GM13976 (cell line): ENCODE measurements at regions not wholly inside any gene's neighbourhood (a gene's known extent, or its start where the extent isn't known, plus 50 kb on each side); places are given as distances from the start of the nearest gene placed in this dataset.

ENCODE experiments used
- DNase-seq: peaks from one replicate; pipeline ENCODE4 v3.0.0; 2012; ENCODE audit warnings: low spot score
- in situ Hi-C: fragments of 300-500 bp; cut with MboI; formaldehyde crosslinking; loops from one replicate; pipeline ENCODE4 v1.12.0; 2022; ENCODE audit warnings: low sequenced_read_pairs, mixed read lengths, inconsistent platforms; ENCODE audit not compliant: unreplicated experiment
- TF ChIP-seq, protein P1 (sequence below): IDR thresholded peaks from 2 replicates; pipeline ENCODE4 v1.5.1; 2012; ENCODE audit warnings: borderline replicate concordance, mild to moderate bottlenecking; ENCODE audit not compliant: insufficient read depth; ENCODE audit errors: extremely low read depth, missing control alignments, control extremely low read depth

- in situ Hi-C loops, result no loop called here
- DNase-seq, result no peak
- TF ChIP-seq, protein P1, sequence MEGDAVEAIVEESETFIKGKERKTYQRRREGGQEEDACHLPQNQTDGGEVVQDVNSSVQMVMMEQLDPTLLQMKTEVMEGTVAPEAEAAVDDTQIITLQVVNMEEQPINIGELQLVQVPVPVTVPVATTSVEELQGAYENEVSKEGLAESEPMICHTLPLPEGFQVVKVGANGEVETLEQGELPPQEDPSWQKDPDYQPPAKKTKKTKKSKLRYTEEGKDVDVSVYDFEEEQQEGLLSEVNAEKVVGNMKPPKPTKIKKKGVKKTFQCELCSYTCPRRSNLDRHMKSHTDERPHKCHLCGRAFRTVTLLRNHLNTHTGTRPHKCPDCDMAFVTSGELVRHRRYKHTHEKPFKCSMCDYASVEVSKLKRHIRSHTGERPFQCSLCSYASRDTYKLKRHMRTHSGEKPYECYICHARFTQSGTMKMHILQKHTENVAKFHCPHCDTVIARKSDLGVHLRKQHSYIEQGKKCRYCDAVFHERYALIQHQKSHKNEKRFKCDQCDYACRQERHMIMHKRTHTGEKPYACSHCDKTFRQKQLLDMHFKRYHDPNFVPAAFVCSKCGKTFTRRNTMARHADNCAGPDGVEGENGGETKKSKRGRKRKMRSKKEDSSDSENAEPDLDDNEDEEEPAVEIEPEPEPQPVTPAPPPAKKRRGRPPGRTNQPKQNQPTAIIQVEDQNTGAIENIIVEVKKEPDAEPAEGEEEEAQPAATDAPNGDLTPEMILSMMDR, result no peak
Measured at GRCh38 chr1:218592688-218593087, 247.6 kb downstream of the TGFB2 start.

GRCh38 chr1:218600968-218601367 lies 255.8 kb downstream of the TGFB2 start:
- TF ChIP-seq, protein P1, result no peak
- DNase-seq, result no peak
- in situ Hi-C loops, result no loop called here

DNA sequence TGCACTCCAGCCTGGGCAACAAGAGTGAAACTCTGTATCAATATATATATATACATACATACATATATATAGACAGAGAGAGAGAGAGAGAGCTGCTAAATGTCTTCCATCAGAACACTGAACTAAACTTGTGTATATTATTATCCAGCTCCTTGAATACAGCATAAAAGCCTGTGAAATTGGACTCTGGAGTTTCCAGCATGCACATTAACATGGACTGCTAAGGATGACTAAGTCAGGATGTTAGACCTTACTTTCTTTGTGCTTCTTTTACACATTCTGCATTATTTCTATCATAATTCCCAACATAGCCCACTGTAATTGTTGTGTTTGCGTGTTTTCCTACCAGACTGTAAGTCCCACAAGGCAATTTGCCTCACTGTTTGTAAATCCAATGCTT lies 259.1 kb downstream of the TGFB2 start:
- DNase-seq, result no peak
- in situ Hi-C loops, result no loop called here
- TF ChIP-seq, protein P1, result no peak

DNA sequence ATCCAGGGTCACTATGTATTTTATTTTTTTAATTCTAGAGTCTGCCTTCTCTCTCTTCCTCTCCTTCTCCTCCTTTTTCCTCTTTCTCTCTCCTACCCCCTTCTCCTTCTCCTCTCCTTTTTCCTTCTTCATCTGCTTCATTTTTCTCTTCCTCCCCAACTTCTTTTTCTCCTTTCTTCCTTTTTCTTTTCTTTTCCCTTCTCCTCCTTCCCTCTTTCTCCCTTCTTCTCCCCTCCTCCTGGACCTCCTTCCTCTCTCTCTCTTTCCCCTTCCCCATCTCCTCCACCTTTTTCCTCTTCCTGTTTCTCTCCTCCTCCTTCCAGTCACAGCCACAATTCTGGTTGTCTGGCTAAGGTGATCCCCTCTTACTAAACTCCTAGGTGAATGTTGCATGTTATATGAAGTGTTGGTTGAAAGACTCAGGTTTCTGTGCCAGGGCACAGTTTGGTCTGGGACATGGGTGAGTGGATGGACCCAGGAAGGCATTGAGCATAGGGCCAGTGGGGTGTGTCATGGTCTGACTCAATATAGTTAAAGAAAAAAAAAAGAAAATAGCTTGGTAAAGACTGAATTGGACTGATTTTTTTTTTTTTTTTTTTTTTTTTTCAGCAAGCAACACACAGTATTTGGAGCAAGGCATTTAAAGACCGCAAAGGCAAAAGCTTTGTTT lies 266.9 kb downstream of the TGFB2 start:
- TF ChIP-seq, protein P1, result no peak
- DNase-seq, result no peak
- in situ Hi-C loops, result no loop called here

DNA sequence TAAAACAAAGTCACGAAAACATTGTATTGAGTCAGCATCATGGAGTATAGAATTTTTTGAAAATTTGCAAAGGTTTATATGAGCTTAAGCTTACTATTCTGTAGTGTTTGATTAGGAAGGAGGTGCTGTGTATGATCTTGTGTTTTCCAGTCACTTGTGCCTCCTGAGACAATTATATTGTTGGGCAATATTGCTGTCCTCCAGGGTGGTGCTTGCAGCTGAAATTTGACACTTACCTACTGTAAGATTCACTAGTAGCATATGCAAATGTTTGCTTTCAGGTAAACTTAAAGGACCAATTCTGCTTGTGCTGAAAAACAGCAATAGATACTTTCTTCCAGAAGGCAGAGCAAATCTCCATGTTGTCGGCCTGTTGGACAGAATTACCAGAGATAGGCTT lies 268.0 kb downstream of the TGFB2 start:
- TF ChIP-seq, protein P1, result no peak
- in situ Hi-C loops, result no loop called here

GRCh38 chr1:218614031-218614430 lies 268.9 kb downstream of the TGFB2 start:
- DNase-seq, result no peak
- in situ Hi-C loops, result no loop called here
- TF ChIP-seq, protein P1, result no peak

More for the DNA sequence above, 268.0 kb downstream of the TGFB2 start:
- no peak for DNase-seq
